ENCODE measurements at regions not wholly inside any gene's neighbourhood (a gene's known extent, or its start where the extent isn't known, plus 50 kb on each side); places are given as distances from the start of the nearest gene placed in this dataset.
"Not testable (repeated sequence)": the region's sequence is repeated elsewhere in the genome, so short reads cannot be mapped to it uniquely, and the experiment has no call there.

- H3K27me3 ChIP-seq (ENCODE audit: insufficient read depth, low read length) = no peaks in the 10 kb centered on the region
- 77% methylated on average over 1 of the region's 1 CpG for WGBS
- H3K36me3 ChIP-seq (ENCODE audit: insufficient read depth, low read length) = no peaks in the 10 kb centered on the region
- peaks cover 10% of the 10 kb centered on the region; the same call in 1 of the 2 replicates for H3K4me1 ChIP-seq (ENCODE audit: insufficient read depth, low read length)
- H3K4me3 ChIP-seq (ENCODE audit: low read length) = no peak overlapping the region
- H3K9me3 ChIP-seq (ENCODE audit: insufficient read depth, low read depth, low read length) = no peaks in the 10 kb centered on the region
- no peak overlapping the region for H3K9ac ChIP-seq (ENCODE audit: low read depth, low read length)
- no peak overlapping the region; the same call in 1 of the 2 replicates for H3K27ac ChIP-seq (ENCODE audit: low read depth, low read length)
Observed at GRCh38 chr5:63055421-63055820, 476.8 kb downstream of the LRRC70 start.

DNA sequence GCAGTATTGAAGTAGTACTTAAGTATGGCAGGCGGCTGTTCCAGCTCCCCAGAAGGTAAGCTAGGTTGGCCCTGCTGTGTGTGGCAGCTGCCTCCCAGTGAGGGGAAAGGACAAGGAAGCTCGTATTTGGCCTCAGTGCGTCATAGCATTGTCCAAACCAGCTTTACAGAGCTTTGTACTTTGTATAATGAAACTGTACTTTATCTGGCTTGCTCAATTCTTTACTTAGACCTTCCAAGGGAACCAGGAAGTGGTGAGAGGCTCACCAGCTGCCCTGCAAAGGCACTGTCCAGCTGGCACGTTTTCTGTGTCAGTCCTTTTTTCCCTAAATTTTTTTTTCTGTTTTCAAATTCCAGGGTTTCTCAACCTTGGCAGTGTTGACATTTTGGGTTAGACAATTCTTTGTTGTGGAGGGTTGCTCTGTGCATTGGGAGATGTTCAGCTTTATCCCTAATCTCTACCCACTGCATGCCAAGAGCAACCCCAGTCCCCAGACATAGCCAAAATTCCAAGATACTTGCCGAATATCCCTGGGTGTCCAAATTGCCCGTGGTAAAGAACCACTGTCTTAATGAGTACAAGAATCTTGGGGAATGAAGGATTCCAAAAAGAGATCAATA, 474.5 kb downstream of the LRRC70 start:
- Histone ChIP-seq H3K27me3 (ENCODE audit: insufficient read depth, low read length) (no peaks in the 10 kb centered on the region), H3K9ac (ENCODE audit: low read depth, low read length) (no peak overlapping the region), H3K36me3 (ENCODE audit: insufficient read depth, low read length) (no peaks in the 10 kb centered on the region), H3K4me1 (ENCODE audit: insufficient read depth, low read length) (peaks cover 10% of the 10 kb centered on the region; the same call in 1 of the 2 replicates), H3K9me3 (ENCODE audit: insufficient read depth, low read depth, low read length) (no peaks in the 10 kb centered on the region), H3K4me3 (ENCODE audit: low read length) (no peak overlapping the region), H3K27ac (ENCODE audit: low read depth, low read length) (no peak overlapping the region)
- 96% methylated on average over 6 of the region's 6 CpGs for WGBS

DNA sequence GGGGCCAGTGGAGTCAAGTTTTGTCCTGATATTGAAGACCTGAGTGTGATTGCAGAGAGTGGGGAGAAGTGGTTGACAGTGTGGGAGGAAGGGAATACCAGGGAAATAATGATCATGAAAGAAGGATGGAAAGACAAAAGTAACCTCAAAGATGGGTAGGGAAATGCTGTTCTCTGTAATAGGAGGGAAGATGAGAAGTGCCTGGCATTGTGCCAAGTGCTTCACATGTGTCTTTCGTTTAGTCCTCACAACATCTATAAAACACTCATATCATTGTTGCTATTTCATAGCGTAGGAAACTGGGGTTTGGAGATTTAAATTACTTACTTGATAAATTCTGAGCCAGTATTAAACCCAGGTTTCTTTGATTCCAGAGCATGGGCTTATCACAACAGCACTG, 472.3 kb downstream of the LRRC70 start:
- Histone ChIP-seq H3K36me3 (ENCODE audit: insufficient read depth, low read length) (no peaks in the 10 kb centered on the region), H3K27ac (ENCODE audit: low read depth, low read length) (no peak overlapping the region), H3K4me1 (ENCODE audit: insufficient read depth, low read length) (peaks cover 9% of the 10 kb centered on the region; the same call in 1 of the 2 replicates), H3K4me3 (ENCODE audit: low read length) (no peak overlapping the region), H3K9ac (ENCODE audit: low read depth, low read length) (no peak overlapping the region), H3K27me3 (ENCODE audit: insufficient read depth, low read length) (no peaks in the 10 kb centered on the region), H3K9me3 (ENCODE audit: insufficient read depth, low read depth, low read length) (no peaks in the 10 kb centered on the region)
- WGBS = no CpG with 5 or more reads among the region's 2 CpGs

DNA sequence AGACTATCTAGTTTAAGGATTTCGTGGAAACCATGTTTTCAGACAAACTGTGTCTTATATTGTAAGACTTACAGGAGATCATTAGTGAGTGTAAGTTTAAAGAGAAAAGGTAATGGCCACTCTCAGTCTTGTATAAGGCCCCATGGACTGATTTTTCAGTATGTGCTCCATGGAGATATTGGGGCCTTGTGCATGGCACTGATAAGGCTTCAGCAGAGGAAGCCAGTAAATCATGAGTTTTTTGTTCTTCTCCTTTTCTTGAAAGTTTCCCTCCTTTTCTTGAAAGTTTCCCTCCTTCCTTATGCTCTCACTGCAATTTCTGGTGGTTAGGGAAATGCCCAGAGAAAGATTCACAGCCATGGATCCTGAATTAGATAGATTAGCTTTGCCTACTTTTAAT, 471.3 kb downstream of the LRRC70 start:
- Histone ChIP-seq H3K9ac (ENCODE audit: low read depth, low read length) (no peak overlapping the region), H3K4me1 (ENCODE audit: insufficient read depth, low read length) (no peaks in the 10 kb centered on the region), H3K27me3 (ENCODE audit: insufficient read depth, low read length) (no peaks in the 10 kb centered on the region), H3K9me3 (ENCODE audit: insufficient read depth, low read depth, low read length) (no peaks in the 10 kb centered on the region), H3K4me3 (ENCODE audit: low read length) (no peak overlapping the region), H3K36me3 (ENCODE audit: insufficient read depth, low read length) (no peaks in the 10 kb centered on the region), H3K27ac (ENCODE audit: low read depth, low read length) (no peak overlapping the region)
- 91% methylated on average over 1 of the region's 1 CpG for WGBS

- no peaks in the 10 kb centered on the region for H3K27me3 ChIP-seq (ENCODE audit: insufficient read depth, low read length)
- no peak overlapping the region for H3K4me3 ChIP-seq (ENCODE audit: low read length)
- no peak overlapping the region; the same call in 1 of the 2 replicates for H3K9ac ChIP-seq (ENCODE audit: low read depth, low read length)
- no peaks in the 10 kb centered on the region for H3K36me3 ChIP-seq (ENCODE audit: insufficient read depth, low read length)
- no peak overlapping the region; the same call in 1 of the 2 replicates for H3K27ac ChIP-seq (ENCODE audit: low read depth, low read length)
- H3K9me3 ChIP-seq (ENCODE audit: insufficient read depth, low read depth, low read length) = no peaks in the 10 kb centered on the region
- WGBS = 75% methylated on average over 2 of the region's 2 CpGs
- H3K4me1 ChIP-seq (ENCODE audit: insufficient read depth, low read length) = peaks cover 7% of the 10 kb centered on the region; the same call in 1 of the 2 replicates
Observed at GRCh38 chr5:63043792-63044191, 465.2 kb downstream of the LRRC70 start.

- peaks cover 50% of the 10 kb centered on the region for H3K9me3 ChIP-seq (ENCODE audit: insufficient read depth, low read depth, low read length)
- no peak overlapping the region for H3K27ac ChIP-seq (ENCODE audit: low read depth, low read length)
- H3K36me3 ChIP-seq (ENCODE audit: insufficient read depth, low read length) = 0 out of 2 replicates have a peak, but pooled peaks cover 3% of the 10 kb centered on the region
- H3K4me3 ChIP-seq (ENCODE audit: low read length) = no peak overlapping the region
- no peaks in the 10 kb centered on the region for H3K27me3 ChIP-seq (ENCODE audit: insufficient read depth, low read length)
- no peaks in the 10 kb centered on the region for H3K4me1 ChIP-seq (ENCODE audit: insufficient read depth, low read length)
- WGBS = 90% methylated on average over 2 of the region's 2 CpGs
- no peak overlapping the region for H3K9ac ChIP-seq (ENCODE audit: low read depth, low read length)
Observed at GRCh38 chr5:63032343-63032742, 453.7 kb downstream of the LRRC70 start.

- H3K9ac ChIP-seq (ENCODE audit: low read depth, low read length) = no peak overlapping the region
- H3K27me3 ChIP-seq (ENCODE audit: insufficient read depth, low read length) = no peaks in the 10 kb centered on the region
- 0 out of 2 replicates have a peak, but pooled peaks cover 3% of the 10 kb centered on the region for H3K36me3 ChIP-seq (ENCODE audit: insufficient read depth, low read length)
- WGBS = 80% methylated on average over 3 of the region's 3 CpGs
- H3K4me3 ChIP-seq (ENCODE audit: low read length) = no peak overlapping the region
- no peak overlapping the region for H3K27ac ChIP-seq (ENCODE audit: low read depth, low read length)
- no peaks in the 10 kb centered on the region for H3K4me1 ChIP-seq (ENCODE audit: insufficient read depth, low read length)
- peaks cover 42% of the 10 kb centered on the region for H3K9me3 ChIP-seq (ENCODE audit: insufficient read depth, low read depth, low read length)
Observed at GRCh38 chr5:63029891-63030290, 451.3 kb downstream of the LRRC70 start.

DNA sequence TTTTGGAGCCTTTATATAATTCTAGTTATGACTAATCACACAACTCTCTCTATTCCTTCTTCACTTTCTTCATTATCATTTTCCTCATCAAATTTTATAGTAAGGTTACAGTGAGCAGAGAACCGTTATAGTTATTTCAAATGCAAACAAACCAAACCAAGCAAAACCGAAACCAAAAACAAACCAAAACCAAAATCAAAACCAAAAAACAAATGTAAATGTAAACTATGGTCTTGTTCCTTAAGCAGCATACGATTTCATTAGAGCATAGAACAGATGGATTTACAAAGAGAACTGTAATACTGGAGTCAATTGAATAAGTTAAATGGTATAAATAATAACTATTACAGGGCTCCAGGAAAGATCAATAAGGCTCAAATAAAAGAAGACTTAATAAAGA, 447.1 kb downstream of the LRRC70 start:
- H3K9ac ChIP-seq (ENCODE audit: low read depth, low read length) = no peak overlapping the region
- WGBS = 100% methylated on average over 1 of the region's 3 CpGs
- peaks cover 4% of the 10 kb centered on the region; the same call in 1 of the 2 replicates for H3K9me3 ChIP-seq (ENCODE audit: insufficient read depth, low read depth, low read length)
- H3K27me3 ChIP-seq (ENCODE audit: insufficient read depth, low read length) = no peaks in the 10 kb centered on the region
- H3K4me1 ChIP-seq (ENCODE audit: insufficient read depth, low read length) = no peaks in the 10 kb centered on the region
- H3K27ac ChIP-seq (ENCODE audit: low read depth, low read length) = no peak overlapping the region
- no peak overlapping the region for H3K4me3 ChIP-seq (ENCODE audit: low read length)
- no peaks in the 10 kb centered on the region for H3K36me3 ChIP-seq (ENCODE audit: insufficient read depth, low read length)

DNA sequence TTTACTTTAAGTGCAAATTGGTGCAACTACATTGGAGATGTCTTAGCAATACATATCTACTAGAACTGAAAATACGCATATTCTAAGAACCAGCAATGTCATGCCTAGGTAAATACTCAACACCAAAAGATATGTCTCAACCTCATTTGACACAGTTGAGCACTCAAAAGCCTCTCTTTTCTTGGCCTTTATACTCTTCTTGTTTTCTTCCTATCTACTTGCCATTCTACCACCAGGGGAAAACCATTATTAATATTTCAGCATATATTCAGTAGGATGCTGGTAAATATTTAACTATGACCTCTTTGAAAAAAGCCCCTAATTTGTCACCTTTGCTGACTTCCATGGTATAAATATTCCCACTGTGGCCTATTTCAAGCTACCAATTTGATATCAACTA, 443.8 kb downstream of the LRRC70 start:
- Histone ChIP-seq H3K27me3 (ENCODE audit: insufficient read depth, low read length) (no peaks in the 10 kb centered on the region), H3K4me3 (ENCODE audit: low read length) (no peak overlapping the region), H3K36me3 (ENCODE audit: insufficient read depth, low read length) (no peaks in the 10 kb centered on the region), H3K27ac (ENCODE audit: low read depth, low read length) (no peak overlapping the region), H3K9ac (ENCODE audit: low read depth, low read length) (no peak overlapping the region), H3K4me1 (ENCODE audit: insufficient read depth, low read length) (no peaks in the 10 kb centered on the region), H3K9me3 (ENCODE audit: insufficient read depth, low read depth, low read length) (peaks cover 5% of the 10 kb centered on the region; the same call in 1 of the 2 replicates)
- 94% methylated on average over 1 of the region's 1 CpG for WGBS

DNA sequence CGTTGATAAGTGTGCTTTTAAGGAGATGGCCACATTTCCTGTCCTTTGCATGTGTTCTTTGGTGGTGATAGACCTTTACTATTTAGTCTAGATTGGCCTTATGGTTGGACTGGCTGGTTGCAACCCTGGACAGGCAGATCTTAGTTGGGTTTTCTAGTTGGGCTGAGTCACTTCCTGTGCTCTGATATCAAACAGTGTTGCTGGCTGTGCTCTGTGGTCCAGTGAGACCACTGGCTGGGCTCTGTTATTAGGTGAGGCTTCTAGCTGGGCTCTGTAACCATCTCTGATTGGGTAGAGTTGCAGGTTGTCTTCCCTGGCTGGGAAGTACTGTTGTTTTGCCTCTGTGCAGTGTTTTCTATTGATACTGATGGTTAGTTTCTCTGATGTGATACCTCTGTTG, 432.5 kb downstream of the LRRC70 start:
- H3K36me3 ChIP-seq (ENCODE audit: insufficient read depth, low read length) = no peaks in the 10 kb centered on the region
- H3K4me1 ChIP-seq (ENCODE audit: insufficient read depth, low read length) = no peaks in the 10 kb centered on the region
- H3K27ac ChIP-seq (ENCODE audit: low read depth, low read length) = no peak overlapping the region
- 89% methylated on average over 1 of the region's 1 CpG for WGBS
- peaks cover 10% of the 10 kb centered on the region; the same call in 1 of the 2 replicates for H3K9me3 ChIP-seq (ENCODE audit: insufficient read depth, low read depth, low read length)
- no peaks in the 10 kb centered on the region for H3K27me3 ChIP-seq (ENCODE audit: insufficient read depth, low read length)
- H3K9ac ChIP-seq (ENCODE audit: low read depth, low read length) = no peak overlapping the region
- no peak overlapping the region for H3K4me3 ChIP-seq (ENCODE audit: low read length)

DNA sequence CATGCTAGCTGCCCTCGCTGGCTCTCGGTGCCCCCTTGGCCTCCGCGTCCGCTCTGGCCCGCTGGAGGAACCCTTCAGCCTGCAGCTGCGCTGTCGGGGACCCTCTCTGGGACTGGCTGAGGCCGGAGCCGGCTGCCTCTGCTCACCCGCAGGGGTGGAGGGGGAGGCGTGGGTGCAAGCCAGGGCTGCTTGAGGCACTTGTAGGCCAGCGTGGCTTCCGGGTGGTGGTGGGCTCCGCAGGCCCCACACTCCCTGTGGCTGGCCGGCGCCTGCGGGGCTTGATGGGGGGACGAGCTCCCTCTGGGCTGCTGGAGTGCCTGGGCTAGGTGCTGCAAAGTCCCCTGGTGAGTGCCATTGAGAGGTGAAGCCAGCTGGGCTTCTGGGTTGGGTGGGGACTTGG, 429.6 kb downstream of the LRRC70 start:
- H3K9me3 ChIP-seq (ENCODE audit: insufficient read depth, low read depth, low read length) = peaks cover 10% of the 10 kb centered on the region; the same call in 1 of the 2 replicates
- H3K4me3 ChIP-seq (ENCODE audit: low read length) = no peak overlapping the region
- H3K27ac ChIP-seq (ENCODE audit: low read depth, low read length) = no peak overlapping the region
- no peaks in the 10 kb centered on the region for H3K4me1 ChIP-seq (ENCODE audit: insufficient read depth, low read length)
- no peaks in the 10 kb centered on the region for H3K36me3 ChIP-seq (ENCODE audit: insufficient read depth, low read length)
- 95% methylated on average over 19 of the region's 19 CpGs for WGBS
- no peaks in the 10 kb centered on the region for H3K27me3 ChIP-seq (ENCODE audit: insufficient read depth, low read length)
- H3K9ac ChIP-seq (ENCODE audit: low read depth, low read length) = no peak overlapping the region

- H3K9ac ChIP-seq (ENCODE audit: low read depth, low read length); H3K36me3 ChIP-seq (ENCODE audit: insufficient read depth, low read length); H3K27ac ChIP-seq (ENCODE audit: low read depth, low read length); H3K27me3 ChIP-seq (ENCODE audit: insufficient read depth, low read length); H3K4me3 ChIP-seq (ENCODE audit: low read length); H3K4me1 ChIP-seq (ENCODE audit: insufficient read depth, low read length): not testable (repeated sequence)
- peaks cover 36% of the 10 kb centered on the region for H3K9me3 ChIP-seq (ENCODE audit: insufficient read depth, low read depth, low read length)
- WGBS = 93% methylated on average over 1 of the region's 1 CpG
Observed at GRCh38 chr5:62994842-62995241, 416.2 kb downstream of the LRRC70 start.

Data from HUES64 (cell line).